GM06990 (cell line): ENCODE measurements at regions not wholly inside any gene's neighbourhood (a gene's known extent, or its start where the extent isn't known, plus 50 kb on each side); places are given as distances from the start of the nearest gene placed in this dataset.

ENCODE experiments used
- DNase-seq: peaks from one replicate; pipeline ENCODE4 v3.0.0-alpha.2; 2011; ENCODE audit not compliant: insufficient read length; ENCODE audit errors: extremely low read depth
- H3K27me3 ChIP-seq: replicated peaks from 2 replicates; pipeline ENCODE4 v1.6.0; 2011; ENCODE audit warnings: low read length; ENCODE audit not compliant: control insufficient read depth, insufficient read depth
- H3K36me3 ChIP-seq: 2 replicates; pipeline ENCODE4 v1.5.1; 2011; ENCODE audit warnings: low read length; ENCODE audit not compliant: control insufficient read depth, insufficient read depth
- H3K4me3 ChIP-seq: replicated peaks from 2 replicates; pipeline ENCODE4 v1.5.1; 2011; ENCODE audit warnings: low read depth, mild to moderate bottlenecking, control low read depth, low read length
- TF ChIP-seq, protein P1 (sequence below): IDR thresholded peaks from 2 replicates; pipeline ENCODE4 v1.5.1; 2011; ENCODE audit warnings: low read length, control low read depth, mild to moderate bottlenecking, inconsistent platforms; ENCODE audit not compliant: insufficient read depth, poor library complexity, severe bottlenecking

DNA sequence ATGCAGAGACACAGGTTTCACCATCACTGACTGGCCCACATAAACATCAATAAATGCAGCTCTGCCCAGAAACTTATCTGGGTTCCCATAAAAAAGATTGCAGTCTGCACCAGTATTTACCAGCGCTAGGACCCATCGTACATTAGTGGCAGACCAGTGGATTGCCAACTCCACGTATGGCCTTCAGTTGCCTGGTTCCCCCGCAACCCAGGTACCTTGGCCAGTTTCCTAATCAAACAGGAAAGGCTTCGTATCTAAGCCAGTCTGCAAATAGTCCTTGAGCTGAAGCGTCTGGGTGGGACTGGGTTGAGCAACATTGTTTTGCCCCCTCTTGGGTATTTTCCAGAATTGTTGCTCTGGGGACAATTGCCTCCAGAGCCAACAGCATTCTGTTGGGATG, 1639.3 kb downstream of the MRPL39 start:
- no peak overlapping the region for H3K4me3 ChIP-seq
- H3K36me3 ChIP-seq: no peaks in the 10 kb centered on the region
- H3K27me3 ChIP-seq: no peaks in the 10 kb centered on the region
- DNase-seq: no peak
- TF ChIP-seq, protein P1, sequence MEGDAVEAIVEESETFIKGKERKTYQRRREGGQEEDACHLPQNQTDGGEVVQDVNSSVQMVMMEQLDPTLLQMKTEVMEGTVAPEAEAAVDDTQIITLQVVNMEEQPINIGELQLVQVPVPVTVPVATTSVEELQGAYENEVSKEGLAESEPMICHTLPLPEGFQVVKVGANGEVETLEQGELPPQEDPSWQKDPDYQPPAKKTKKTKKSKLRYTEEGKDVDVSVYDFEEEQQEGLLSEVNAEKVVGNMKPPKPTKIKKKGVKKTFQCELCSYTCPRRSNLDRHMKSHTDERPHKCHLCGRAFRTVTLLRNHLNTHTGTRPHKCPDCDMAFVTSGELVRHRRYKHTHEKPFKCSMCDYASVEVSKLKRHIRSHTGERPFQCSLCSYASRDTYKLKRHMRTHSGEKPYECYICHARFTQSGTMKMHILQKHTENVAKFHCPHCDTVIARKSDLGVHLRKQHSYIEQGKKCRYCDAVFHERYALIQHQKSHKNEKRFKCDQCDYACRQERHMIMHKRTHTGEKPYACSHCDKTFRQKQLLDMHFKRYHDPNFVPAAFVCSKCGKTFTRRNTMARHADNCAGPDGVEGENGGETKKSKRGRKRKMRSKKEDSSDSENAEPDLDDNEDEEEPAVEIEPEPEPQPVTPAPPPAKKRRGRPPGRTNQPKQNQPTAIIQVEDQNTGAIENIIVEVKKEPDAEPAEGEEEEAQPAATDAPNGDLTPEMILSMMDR: no peak

DNA sequence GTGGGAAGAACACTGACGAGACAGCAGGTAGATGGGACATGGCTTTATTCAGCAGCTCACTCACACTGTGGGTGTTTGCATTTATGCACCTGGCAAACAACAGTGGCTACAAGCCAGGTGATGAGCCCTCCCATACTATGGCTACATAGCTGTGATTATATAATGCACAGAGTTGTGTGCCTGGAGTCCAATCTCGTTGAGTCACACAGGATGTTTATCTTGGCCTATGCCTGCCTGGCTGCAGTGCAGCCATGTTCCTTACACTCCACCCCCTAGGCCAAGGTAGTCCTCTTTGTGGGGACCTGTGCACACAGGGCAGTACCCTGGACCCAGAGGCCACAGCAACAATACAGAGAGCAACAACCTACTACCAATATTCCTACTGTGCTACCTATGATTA, 1643.8 kb downstream of the MRPL39 start:
- Histone ChIP-seq H3K36me3 (no peaks in the 10 kb centered on the region), H3K27me3 (no peaks in the 10 kb centered on the region), H3K4me3 (no peak overlapping the region)
- DNase-seq: no peak
- TF ChIP-seq, protein P1: no peak

DNA sequence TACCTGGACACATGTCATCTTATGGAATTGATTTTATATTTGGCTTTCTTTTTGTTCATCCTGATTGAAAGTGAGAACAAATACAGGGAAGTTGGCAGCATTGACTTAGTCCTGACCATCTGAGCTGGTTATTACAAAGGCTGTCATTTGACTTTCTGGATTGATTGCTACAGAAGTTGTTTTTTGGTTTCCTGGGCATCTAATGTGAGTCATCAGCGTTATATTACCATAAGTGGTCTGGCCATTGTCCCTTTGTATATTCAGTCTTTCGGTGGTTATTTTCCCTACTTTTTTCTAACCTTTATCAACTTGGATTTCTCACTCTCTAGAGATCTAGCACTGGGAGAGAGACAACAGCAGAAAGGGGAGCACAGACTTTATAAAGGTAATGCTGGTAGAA, 1646.5 kb downstream of the MRPL39 start:
- H3K4me3 ChIP-seq: no peak overlapping the region
- H3K27me3 ChIP-seq: no peaks in the 10 kb centered on the region
- no peaks in the 10 kb centered on the region for H3K36me3 ChIP-seq
- TF ChIP-seq, protein P1: no peak
- DNase-seq: no peak

DNA sequence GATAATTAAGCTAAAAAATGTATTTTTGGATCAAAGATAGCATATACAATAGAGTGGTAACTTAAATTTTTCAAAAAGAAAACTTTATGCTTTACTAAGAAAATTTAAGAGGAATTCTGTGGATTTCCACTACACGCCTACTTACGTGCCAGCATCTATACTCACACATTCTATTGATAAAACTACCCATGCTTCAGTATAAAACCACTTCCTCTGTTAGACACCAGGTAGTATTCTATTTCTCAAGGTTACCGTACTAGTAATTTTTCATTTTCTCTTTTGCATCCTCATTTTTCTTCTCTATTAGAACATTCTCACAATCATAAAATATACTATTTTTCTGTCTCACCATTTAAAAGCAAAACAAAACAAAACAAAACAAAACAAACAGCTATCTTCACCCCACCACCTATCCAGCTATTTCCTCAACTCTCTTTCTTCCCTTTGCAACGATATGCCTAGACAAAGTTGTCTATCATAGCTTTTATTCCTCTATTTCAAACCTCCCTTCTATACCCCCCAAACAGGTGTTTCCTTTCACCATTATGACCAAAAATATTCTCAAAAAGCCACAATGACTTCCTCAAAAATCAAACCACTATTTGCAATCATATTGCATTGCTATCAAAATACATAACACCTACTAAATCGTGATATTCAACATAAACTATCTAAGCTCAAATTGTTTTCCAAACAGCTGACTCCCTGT, 1652.0 kb downstream of the MRPL39 start:
- TF ChIP-seq, protein P1: no peak
- Histone ChIP-seq H3K4me3 (no peak overlapping the region), H3K27me3 (no peaks in the 10 kb centered on the region), H3K36me3 (no peaks in the 10 kb centered on the region)
- DNase-seq: no peak

DNA sequence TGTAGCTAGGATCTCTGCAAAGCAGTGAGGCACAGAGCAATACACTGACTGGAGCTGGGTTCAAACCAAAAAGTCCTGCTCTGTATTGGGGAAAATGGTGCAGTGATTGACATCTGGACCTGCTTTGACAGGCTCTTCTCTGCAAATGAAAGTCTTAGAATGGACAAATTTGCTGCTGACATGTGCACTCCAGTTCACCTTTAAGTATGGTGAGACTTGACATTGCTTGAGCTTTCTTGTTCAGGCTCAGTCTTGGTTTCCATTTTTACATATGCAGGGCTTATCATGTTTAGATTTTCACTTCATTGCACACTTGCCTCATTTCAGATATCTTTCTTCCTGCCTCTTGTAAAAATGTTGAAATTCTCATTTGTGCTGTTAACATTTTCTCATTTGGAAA, 1655.0 kb downstream of the MRPL39 start:
- TF ChIP-seq, protein P1: no peak
- Histone ChIP-seq H3K4me3 (no peak overlapping the region), H3K36me3 (no peaks in the 10 kb centered on the region), H3K27me3 (no peaks in the 10 kb centered on the region)
- DNase-seq: no peak

DNA sequence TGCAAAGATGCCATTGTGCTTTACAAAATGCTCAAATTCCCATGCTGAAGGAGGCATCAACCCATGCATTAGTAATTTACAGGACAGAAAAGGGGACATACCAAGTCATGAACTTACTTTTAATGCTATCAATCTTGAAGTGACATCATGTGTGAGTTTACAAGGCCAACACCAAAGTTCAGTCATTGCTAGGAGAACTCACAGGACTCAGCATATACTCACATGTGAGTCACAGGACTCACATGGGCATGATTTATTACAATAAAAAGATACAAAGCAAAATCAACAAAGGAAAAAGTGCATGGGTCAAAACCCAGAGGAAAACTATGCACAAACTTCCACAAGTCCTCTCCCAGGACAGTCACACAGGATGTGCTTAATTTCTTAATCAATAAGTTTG, 1656.0 kb downstream of the MRPL39 start:
- no peak overlapping the region for H3K4me3 ChIP-seq
- TF ChIP-seq, protein P1: no peak
- DNase-seq: no peak
- no peaks in the 10 kb centered on the region for H3K36me3 ChIP-seq
- no peaks in the 10 kb centered on the region for H3K27me3 ChIP-seq
